Ovary (tissue), 7 donors: ENCODE measurements at regions not wholly inside any gene's neighbourhood (a gene's known extent, or its start where the extent isn't known, plus 50 kb on each side); places are given as distances from the start of the nearest gene placed in this dataset.

Source experiments
- DNase-seq, 5 donors: peaks; one replicate each; pipeline ENCODE4 v3.0.0-alpha.2; 2019 to 2020
- H3K27ac ChIP-seq, 2 donors: fragments of 200-600 bp; one replicate each; pipeline versions ENCODE4 v1.5.1 to v1.8.0; 2019 to 2022
- H3K27me3 ChIP-seq: fragments of 200-600 bp; one replicate; pipeline ENCODE4 v1.8.0; 2022
- H3K36me3 ChIP-seq: fragments of 200-600 bp; sonication (generic); one replicate; pipeline ENCODE4 v1.5.1; 2019
- H3K4me1 ChIP-seq: one replicate; pipeline ENCODE4 v1.8.1; 2013; ENCODE audit warnings: mild to moderate bottlenecking, moderate library complexity; ENCODE audit not compliant: insufficient read depth
- H3K4me3 ChIP-seq: fragments of 200-600 bp; sonication (generic); one replicate; pipeline ENCODE4 v1.5.1; 2017
- H3K9me3 ChIP-seq, 2 donors: fragments of 200-600 bp in 1 of 2; sonication (generic) in 1 of 2; one replicate each; pipeline versions ENCODE4 v1.5.1 to v1.8.1; 2013 to 2019; ENCODE audit warnings: mild to moderate bottlenecking in 1 of 2, moderate library complexity in 1 of 2
- EP300 ChIP-seq: sonication (generic); formaldehyde crosslinking; IDR thresholded peaks from one replicate; pipeline ENCODE4 v1.6.1; 2017; ENCODE audit warnings: antibody characterized with exemption
- POLR2A ChIP-seq: fragments of 450-650 bp; IDR thresholded peaks from one replicate; pipeline ENCODE4 v1.6.1; 2017; ENCODE audit warnings: antibody characterized with exemption, mild to moderate bottlenecking, moderate library complexity
- WGBS, 3 donors: extraction: QIAGEN DNeasy Blood & Tissue Kit in 1 of 3; methylation state at CpG; one replicate each; pipeline versions ENCODE4 v1.1.5 to v1.1.7; 2013 to 2017; 5-methylcytosine and 5-hydroxymethylcytosine counted together
- intact Hi-C, 4 donors: fragments of 100-400 bp; cut with DNase I; formaldehyde crosslinking; loops; one replicate each; pipeline versions ENCODE4 v1.11.0 to v1.15.1; 2022 to 2023
- TF ChIP-seq, protein P1 (sequence below), 3 donors: fragments of 450-650 bp in 2 of 3; fragments of 200-600 bp in 1 of 3; IDR thresholded peaks; one replicate each; pipeline versions ENCODE4 v1.5.1 to v1.8.0; 2016 to 2022; ENCODE audit warnings: antibody characterized with exemption in 3 of 3, mild to moderate bottlenecking in 1 of 3
- donor health status: DM: no; HTN: no; CAD: no; lungs with moderate emphysema.
- donor health status: DM: no; HTN: no; CAD: no.
- donor health status: Bipolar disorder and iron deficiency.
- donor health status: DM: no; HTN: no; CAD: no.
- donor health status: DM: yes; HTN: yes; CAD: no.

DNA sequence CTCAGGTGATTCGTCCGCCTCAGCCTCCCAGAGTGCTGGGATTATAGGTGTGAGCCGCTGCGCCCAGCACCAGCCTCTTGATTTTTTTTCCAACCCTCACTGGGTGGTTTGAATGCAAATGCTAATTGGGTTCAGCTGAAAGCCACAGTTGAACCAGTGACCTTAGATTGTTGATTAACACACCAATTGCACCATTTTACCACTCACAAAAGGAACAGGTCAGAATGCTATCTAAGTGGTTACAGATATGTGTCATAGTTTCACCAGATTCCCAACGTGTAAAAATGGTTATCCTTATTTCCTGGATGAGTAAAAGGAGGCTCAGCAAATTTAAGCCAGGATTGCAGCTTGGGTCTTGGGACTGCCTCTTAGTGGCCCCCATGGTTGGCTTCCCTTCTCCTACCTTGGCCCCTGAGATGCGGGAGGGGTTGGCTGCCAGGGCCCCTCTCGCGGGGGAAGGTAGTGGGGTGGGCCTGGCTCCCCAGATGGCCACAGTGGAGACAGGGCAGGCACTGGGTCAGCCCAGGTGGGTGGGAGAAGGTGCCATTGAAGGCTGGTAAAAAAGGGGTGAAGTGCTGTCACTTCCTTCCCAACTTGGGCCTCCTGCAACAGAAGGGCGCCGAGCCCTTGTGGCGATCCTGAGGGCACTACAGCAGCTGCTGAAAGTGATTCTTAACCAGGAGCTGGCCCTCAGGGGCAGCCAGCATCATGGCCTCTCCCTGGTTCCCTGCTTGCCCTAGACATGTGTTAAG, 164.9 kb upstream of the HAAO start:
- H3K4me3 ChIP-seq, result no peak overlapping the region
- intact Hi-C loops, result loop anchor here in 1 of 4 donors (5.0 kb wide), 1 partner anchor 65 kb away; no protein-coding TSS in a partner anchor
- no peaks in the 10 kb centered on the region for H3K36me3 ChIP-seq
- 83 to 88% (median 88%) methylated on average over 10 to 11 of the region's 11 CpGs for WGBS, 3 donors
- no peak for TF ChIP-seq EP300
- TF ChIP-seq, protein P1, sequence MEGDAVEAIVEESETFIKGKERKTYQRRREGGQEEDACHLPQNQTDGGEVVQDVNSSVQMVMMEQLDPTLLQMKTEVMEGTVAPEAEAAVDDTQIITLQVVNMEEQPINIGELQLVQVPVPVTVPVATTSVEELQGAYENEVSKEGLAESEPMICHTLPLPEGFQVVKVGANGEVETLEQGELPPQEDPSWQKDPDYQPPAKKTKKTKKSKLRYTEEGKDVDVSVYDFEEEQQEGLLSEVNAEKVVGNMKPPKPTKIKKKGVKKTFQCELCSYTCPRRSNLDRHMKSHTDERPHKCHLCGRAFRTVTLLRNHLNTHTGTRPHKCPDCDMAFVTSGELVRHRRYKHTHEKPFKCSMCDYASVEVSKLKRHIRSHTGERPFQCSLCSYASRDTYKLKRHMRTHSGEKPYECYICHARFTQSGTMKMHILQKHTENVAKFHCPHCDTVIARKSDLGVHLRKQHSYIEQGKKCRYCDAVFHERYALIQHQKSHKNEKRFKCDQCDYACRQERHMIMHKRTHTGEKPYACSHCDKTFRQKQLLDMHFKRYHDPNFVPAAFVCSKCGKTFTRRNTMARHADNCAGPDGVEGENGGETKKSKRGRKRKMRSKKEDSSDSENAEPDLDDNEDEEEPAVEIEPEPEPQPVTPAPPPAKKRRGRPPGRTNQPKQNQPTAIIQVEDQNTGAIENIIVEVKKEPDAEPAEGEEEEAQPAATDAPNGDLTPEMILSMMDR (IDR thresholded peaks at IDR 0.05), result no peak
- TF ChIP-seq POLR2A, result no peak
- H3K9me3 ChIP-seq, result no peaks in the 10 kb centered on the region
- peaks cover 52% of the 10 kb centered on the region for H3K4me1 ChIP-seq
- no peaks in the 10 kb centered on the region for H3K27me3 ChIP-seq
- peak overlapping the region; percentile 49 to 94 for H3K27ac ChIP-seq
- no peak for DNase-seq

DNA sequence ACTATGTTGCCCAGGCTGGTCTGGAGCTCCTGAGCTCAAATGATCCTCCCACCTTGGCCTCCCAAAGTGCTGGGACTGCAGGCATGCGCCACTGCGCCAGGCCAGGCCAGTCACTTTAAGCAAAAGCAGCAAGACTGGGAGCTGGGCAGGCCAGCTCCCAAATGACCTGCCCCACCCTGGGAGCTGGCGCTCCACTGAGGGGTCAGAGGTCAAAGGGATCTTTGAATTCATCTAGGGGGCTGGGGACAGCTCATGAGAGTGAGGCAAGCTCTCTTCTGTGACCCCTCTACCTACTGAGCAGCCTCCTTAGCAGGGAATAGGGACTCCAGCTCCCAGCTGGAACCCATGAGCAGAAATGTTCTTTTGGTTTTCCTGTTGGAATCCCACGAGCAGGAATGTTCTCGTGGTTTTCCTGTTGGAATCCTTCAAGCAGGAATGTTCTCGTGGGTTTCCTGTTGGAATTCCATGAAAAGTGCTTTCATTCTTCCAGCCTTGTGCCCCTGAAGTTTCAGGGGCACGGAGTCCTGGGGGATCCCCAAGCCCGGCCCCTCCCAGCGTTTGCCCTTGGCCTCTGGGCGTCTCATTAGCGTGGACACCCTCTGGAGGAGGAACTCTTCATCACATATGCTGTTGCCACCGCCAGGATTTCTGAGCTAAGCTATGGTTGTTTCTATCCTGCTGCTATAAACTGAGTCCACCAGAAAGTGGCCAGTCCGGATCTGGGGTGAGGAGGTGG, 162.0 kb upstream of the HAAO start:
- 29 to 44% (median 30%) methylated on average over 13 of the region's 13 CpGs for WGBS, 3 donors
- Histone ChIP-seq H3K36me3 (no peaks in the 10 kb centered on the region), H3K4me3 (no peak overlapping the region), H3K9me3 (no peaks in the 10 kb centered on the region), H3K27me3 (no peaks in the 10 kb centered on the region), H3K4me1 (peaks cover 29% of the 10 kb centered on the region), H3K27ac (peak overlapping the region; percentile 8 to 38)
- DNase-seq, result no peak
- TF ChIP-seq EP300, result no peak
- no peak for TF ChIP-seq POLR2A
- TF ChIP-seq, protein P1 (IDR thresholded peaks at IDR 0.05), result no peak
- intact Hi-C loops, result no loop called here

GRCh38 chr2:42953216-42953615, 160.8 kb upstream of the HAAO start:
- no peak overlapping the region for H3K27ac ChIP-seq
- H3K27me3 ChIP-seq, result no peaks in the 10 kb centered on the region
- no peaks in the 10 kb centered on the region for H3K9me3 ChIP-seq
- no peaks in the 10 kb centered on the region for H3K36me3 ChIP-seq
- DNase-seq, result no peak
- WGBS, 3 donors, result 74 to 84% (median 82%) methylated on average over 7 of the region's 7 CpGs
- no peak overlapping the region for H3K4me3 ChIP-seq
- intact Hi-C loops, result no loop called here
- TF ChIP-seq, protein P1 (IDR thresholded peaks at IDR 0.05), result no peak
- TF ChIP-seq POLR2A (no peak), EP300 (no peak)
- peaks cover 20% of the 10 kb centered on the region for H3K4me1 ChIP-seq

- WGBS, 3 donors, result 88 to 94% (median 92%) methylated on average over 8 of the region's 8 CpGs
- no peaks in the 10 kb centered on the region for H3K27me3 ChIP-seq
- intact Hi-C loops, result no loop called here
- H3K4me3 ChIP-seq, result no peak overlapping the region
- H3K27ac ChIP-seq, result no peak overlapping the region
- H3K9me3 ChIP-seq, result no peaks in the 10 kb centered on the region
- TF ChIP-seq EP300 (no peak), POLR2A (no peak)
- TF ChIP-seq, protein P1 (IDR thresholded peaks at IDR 0.05), result no peak
- DNase-seq, result no peak
- H3K36me3 ChIP-seq, result no peaks in the 10 kb centered on the region
- H3K4me1 ChIP-seq, result peaks cover 14% of the 10 kb centered on the region
These were observed 159.0 kb upstream of the HAAO start for GRCh38 chr2:42951263-42951938.
